Inflammatory macrophage treated with lipopolysaccharide for 1 hour (primary cell): ENCODE measurements at regions not wholly inside any gene's neighbourhood (a gene's known extent, or its start where the extent isn't known, plus 50 kb on each side); places are given as distances from the start of the nearest gene placed in this dataset.

ENCODE experiments used
- DNase-seq, 2 donors: peaks; one replicate each; pipeline ENCODE4 v3.0.0-alpha.2; 2020 to 2022

DNA sequence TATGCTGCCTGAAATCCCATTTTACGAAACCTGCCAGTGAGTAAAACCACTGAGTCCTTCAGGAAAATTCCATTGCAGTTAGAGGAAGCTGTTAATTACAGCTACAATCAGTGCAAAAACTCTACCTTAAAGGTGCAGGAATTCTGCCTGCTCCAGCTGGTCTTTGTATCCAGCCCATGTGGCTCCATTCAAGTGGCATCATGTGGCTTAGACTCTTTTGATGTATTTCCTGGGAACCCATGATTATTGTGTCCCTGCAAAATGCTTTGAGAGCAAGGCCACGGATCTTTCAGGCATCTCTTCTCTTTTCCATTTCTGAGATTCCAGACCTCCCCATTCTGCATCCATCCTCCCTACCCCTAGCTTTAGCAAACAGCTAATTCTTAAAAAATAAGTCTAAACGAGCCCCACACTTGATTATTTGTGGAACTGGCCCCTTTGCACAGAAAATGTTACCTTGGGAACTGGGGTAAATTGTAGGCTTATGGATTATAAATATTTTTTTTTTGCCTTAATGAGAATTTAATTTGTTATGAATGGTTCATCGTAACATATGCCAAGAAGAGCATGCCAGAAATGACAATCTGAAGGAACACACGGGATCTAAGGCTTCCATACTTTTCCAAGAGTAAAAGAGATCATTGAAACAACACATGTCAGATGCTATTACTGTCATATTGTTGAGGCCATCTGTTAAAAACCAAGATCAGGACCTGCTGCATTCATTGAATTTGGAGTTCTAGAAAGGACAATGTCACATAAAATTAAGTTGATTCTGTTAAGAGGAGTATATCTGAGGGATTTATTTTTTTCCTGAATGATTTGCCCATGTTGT lies 144.6 kb downstream of the TPH2 start:
- no peak for DNase-seq

DNA sequence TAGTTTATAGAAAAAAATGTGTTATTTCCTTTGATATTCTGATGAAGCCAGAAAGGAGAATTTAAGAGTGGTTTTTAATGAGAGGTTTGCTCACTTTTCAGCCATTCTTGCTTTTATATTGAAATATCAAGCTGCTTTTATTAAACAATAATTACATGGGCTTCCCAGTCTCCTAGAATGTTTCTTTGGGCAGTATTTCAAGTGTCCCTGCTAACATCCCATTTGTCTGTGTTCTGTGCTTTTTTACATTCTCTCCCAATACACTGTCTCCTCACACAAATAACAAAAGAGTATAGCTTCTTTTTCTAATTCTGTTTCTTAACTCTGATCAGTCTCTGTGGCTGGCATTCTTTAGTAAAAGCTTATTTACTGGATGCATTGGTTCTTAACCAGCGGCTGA lies 145.4 kb downstream of the TPH2 start:
- DNase-seq: no peak

DNA sequence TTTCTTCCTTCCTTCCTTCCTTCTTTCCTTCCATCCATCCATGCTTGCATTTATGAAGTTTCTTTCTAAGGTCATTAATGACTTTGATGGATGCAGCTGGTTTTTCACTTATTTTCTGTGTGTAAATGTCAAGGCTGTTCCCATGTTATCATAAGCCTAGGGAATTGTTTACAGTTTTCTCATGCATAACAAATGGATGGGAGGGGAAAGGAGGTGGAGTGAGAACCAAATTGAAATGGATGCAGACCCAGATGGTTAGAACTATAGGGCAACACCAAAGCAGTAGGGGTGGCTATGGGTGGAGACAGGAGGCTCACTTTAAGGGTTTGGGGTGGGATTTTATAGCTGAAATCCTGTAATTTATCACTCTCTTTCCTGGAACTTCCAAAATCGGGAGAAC lies 146.2 kb downstream of the TPH2 start:
- no peak for DNase-seq

DNA sequence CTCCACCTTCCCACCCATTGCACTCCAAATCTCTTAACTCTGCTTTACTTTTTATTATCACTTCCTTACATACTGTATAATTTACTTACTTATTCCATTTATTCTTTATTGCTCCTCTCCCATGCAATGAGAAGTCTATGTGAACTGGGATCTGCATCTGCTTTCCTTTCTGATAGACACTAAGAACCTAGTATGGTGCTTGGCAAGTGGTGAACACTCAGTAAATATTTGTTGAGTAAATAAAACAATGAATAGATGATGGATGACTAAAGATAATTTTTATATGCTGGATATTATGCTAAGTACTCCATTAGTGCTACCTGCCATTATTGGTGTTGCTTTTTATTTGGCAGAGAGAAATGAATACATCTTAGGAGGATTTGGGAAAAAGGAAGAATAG lies 151.0 kb downstream of the TPH2 start:
- no peak for DNase-seq

DNA sequence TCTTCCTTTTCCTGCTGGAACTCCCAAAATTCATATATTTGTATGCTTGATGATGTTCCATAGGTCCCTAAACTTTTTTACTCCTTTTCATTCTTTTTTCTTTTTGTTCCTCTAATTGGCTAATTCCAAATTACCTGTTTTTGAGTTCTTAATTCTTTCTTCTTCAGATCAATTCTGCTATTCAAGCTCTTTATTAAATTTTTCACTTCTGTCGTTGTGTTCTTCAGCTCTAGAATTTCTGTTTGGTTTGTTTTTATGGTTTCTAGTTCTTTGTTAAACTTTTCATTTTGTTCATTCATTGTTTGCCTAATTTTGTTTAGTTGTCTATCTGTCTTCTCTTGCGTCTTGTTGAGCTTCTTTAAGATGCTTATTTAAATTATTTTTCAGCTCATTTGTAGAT lies 154.8 kb downstream of the TPH2 start:
- no peak for DNase-seq

- no peak for DNase-seq
Observed at GRCh38 chr12:72093930-72094329, 155.3 kb downstream of the TPH2 start.

- DNase-seq: no peak
Observed at GRCh38 chr12:72094490-72094889, 155.8 kb downstream of the TPH2 start.

GRCh38 chr12:72095025-72095424 lies 156.4 kb downstream of the TPH2 start:
- DNase-seq: no peak

- no peak for DNase-seq
Observed at GRCh38 chr12:72098622-72099021, 160.0 kb downstream of the TPH2 start.

GRCh38 chr12:72100854-72101253 lies 162.2 kb downstream of the TPH2 start:
- DNase-seq: no peak

DNA sequence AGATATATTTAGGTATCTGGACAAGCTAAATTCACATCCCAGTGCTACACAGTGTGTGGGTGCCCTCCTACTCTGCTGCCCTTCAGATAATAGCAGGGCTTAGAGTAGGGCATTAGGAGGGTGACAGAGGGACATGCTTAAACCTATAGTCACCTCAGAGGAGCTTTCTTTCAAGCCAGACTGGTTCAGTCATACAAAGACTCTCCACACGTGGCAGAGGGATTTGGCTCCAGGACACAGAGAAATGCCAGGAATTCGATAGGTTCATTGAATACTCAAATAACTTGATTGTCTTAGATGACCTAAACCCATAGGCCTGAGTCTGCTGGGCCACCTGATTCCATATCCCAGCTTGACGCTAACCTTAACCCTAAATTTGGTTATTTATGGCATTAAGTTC lies 163.5 kb downstream of the TPH2 start:
- no peak for DNase-seq

- no peak for DNase-seq
Observed at GRCh38 chr12:72105849-72106248, 166.3 kb upstream of the TRHDE start.

DNA sequence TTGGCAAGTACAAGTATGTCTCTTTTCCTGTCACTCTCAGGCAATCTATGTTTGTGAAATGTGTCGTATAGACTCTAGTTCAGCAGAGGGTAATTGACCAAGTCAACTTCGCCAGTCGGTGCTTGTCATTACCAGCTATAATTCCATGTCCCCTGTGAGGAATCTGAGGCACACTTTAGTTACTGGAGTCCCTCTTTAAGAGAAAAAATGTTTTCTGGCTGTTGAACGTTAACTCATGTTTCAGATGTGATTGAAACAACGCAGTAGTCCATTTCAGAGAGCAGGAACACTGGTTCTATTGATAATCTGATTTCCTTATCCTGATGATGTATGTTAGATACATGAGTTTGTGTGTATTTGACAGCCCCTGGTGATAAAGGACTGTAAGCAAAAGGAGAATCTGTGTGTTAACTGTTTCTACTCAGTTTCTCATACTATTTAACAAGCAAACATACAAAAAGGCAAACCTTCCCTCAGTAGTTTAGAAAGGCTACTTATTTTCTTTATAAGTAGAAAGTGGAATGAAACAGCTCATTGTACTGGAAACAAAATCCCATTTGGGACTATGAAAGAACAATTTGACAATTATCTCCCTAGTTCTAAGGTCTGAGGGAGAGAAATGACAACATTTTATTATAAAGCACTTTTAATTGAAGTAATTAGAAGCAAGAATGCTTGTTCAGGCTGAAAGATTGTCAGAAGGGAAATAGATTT lies 161.1 kb upstream of the TRHDE start:
- no peak for DNase-seq

- DNase-seq: no peak
Observed at GRCh38 chr12:72111706-72112105, 160.5 kb upstream of the TRHDE start.

DNA sequence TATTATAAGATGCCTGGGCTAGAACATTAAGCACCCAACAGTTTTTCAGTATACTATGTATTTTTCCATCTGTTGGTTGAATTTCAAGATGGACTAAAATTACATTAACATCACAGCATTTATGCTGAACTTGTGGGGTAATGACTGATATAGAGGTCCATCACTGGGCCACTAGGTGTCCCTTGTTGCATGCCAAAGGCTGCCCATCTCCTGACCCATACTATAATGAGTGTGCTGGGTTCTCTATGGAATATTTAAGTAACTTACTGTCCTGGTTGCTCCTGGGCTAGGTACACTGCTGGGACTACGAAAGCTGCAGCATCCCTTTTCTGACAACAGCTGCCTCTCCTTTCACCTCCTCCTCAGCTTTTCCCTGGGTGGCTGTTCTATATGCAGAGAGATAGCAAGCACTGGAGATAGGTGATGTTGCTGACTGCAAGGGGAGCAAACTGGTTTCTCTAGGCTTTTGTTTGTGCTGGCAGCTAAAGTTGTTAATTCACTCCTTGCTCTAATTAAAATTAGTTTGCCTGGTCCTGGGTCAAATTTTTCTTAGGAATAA lies 138.6 kb upstream of the TRHDE start:
- DNase-seq: no peak

DNA sequence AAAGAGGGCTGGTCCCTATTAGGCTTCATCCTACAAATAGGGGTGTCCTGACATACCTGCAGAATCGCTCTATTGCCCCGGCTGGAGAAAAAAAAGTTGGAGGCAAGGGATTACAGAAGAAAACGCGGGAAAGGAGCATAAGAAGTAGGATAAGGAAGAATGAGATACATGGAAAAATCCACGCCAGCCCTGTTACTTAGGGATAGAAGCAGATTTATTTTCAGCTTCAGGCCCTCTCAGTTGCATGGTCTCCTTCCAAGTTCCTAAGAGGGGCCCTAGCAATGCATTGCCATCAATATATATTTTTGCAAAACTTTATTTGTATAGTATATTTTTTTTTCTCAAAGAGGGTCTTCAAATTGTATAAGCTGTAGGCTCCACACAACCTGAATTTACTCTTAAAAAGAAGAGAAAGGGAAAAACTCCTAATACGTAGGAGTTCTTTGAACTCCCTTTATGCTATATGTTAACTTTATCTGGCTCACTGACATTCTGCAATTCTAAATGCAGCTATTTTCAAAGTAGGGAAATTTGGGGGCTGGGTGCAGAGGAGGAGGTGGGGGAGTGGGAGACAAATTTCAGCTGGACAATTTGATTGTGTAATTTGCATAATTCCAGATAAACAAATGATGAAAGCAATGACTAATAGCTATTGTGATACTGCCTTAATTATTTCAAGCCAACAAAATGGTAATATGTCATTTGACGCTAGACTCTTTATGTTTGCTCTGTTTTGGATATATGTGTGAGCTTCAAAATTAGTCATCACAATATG lies 137.7 kb upstream of the TRHDE start:
- DNase-seq: no peak

GRCh38 chr12:72135021-72135301 lies 137.2 kb upstream of the TRHDE start:
- no peak for DNase-seq

DNA sequence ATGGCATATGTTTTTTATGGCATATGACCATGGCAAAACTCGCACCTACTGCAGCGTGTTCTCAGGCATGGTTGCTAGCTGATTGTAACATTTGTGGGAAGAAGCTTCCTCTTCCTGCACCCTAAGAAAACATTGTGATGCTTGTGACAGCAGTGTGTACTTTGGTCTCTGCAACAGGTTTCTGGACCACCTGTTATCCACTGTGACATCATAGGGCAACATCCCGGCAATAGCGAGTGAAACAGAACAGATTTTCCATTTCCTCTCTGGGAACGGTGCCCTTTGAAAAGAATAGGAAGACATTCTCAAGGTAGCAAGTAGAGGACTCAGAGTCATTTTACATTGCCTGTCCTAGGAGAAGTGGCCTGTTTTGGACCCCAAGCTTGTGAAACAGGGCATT lies 135.4 kb upstream of the TRHDE start:
- DNase-seq: no peak

- no peak for DNase-seq
Observed at GRCh38 chr12:72139411-72139810, 132.8 kb upstream of the TRHDE start.

- DNase-seq: no peak
Observed at GRCh38 chr12:72141381-72141780, 130.8 kb upstream of the TRHDE start.

GRCh38 chr12:72144553-72144952 lies 127.6 kb upstream of the TRHDE start:
- DNase-seq: no peak

DNA sequence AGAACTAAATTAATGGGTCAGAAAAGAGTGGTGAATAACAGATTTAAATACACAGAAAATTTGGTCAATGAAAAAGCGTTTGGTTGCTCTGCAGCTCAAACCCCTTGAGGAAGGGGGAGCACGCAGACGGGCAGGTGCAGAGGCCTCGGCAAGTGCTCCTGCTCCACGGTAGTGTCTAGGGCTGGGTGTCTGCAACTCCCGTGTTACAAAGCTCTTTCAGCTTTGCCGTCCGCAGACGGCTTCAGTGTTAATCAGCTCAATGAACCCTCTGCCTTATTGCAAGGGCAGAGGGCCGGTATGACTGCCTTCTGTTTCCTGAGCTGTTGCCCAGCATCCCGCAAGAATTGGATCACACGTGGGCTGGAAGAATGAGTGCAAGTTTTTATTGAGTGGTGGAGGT lies 125.7 kb upstream of the TRHDE start:
- DNase-seq: no peak

DNA sequence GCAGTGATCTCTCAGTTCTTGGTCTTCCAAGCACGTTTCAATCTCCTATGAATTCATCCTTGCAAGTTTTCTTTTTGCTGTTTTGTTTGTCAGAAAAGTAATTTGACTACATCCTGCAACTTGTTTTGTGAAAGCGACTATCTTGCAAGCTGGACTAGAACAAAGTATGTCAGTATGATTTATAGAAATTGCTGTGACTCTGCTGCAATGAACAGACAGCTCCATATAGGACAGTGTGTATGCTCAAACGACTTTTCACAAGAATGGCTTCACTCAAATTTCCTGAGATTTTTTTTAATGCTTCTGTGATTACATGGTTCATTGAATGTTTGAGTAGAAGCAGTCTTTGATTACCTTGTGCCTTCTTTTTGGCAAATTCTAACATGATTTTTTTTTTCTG lies 123.5 kb upstream of the TRHDE start:
- no peak for DNase-seq

GRCh38 chr12:72162875-72163274 lies 109.3 kb upstream of the TRHDE start:
- no peak for DNase-seq
